HG03159 (cell line): ENCODE measurements at regions not wholly inside any gene's neighbourhood (a gene's known extent, or its start where the extent isn't known, plus 50 kb on each side); places are given as distances from the start of the nearest gene placed in this dataset.

Experiments used
- ATAC-seq: cut with Tn5 transposase; IDR thresholded peaks from one replicate; pipeline ENCODE4 v1.9.1; 2021; ENCODE audit warnings: mild to moderate bottlenecking, moderate library complexity; ENCODE audit not compliant: unreplicated experiment

- no peak for ATAC-seq
These were observed 736.9 kb downstream of the TLE1 start for GRCh38 chr9:80952363-80952922.

GRCh38 chr9:80951675-80952074, 737.7 kb downstream of the TLE1 start:
- no peak for ATAC-seq

GRCh38 chr9:80948876-80949275, 740.5 kb downstream of the TLE1 start:
- no peak for ATAC-seq

GRCh38 chr9:80948066-80948465, 741.3 kb downstream of the TLE1 start:
- no peak for ATAC-seq

- ATAC-seq, result no peak
These were observed 742.7 kb downstream of the TLE1 start for GRCh38 chr9:80946496-80947170.

- ATAC-seq, result no peak
These were observed 743.9 kb downstream of the TLE1 start for GRCh38 chr9:80945436-80945835.

GRCh38 chr9:80937645-80938044, 751.7 kb downstream of the TLE1 start:
- no peak for ATAC-seq

- no peak for ATAC-seq
These were observed 755.3 kb downstream of the TLE1 start for GRCh38 chr9:80934095-80934494.

GRCh38 chr9:80932947-80933780, 756.2 kb downstream of the TLE1 start:
- ATAC-seq, result no peak

- no peak for ATAC-seq
These were observed 757.2 kb downstream of the TLE1 start for GRCh38 chr9:80932181-80932580.

GRCh38 chr9:80931163-80931562, 758.2 kb downstream of the TLE1 start:
- no peak for ATAC-seq

GRCh38 chr9:80928697-80929096, 760.6 kb downstream of the TLE1 start:
- no peak for ATAC-seq

GRCh38 chr9:80926611-80927010, 762.7 kb downstream of the TLE1 start:
- ATAC-seq, result no peak

- ATAC-seq, result no peak
These were observed 766.8 kb downstream of the TLE1 start for GRCh38 chr9:80922544-80922943.

GRCh38 chr9:80906728-80907127, 782.6 kb downstream of the TLE1 start:
- no peak for ATAC-seq

- no peak for ATAC-seq
These were observed 790.1 kb downstream of the TLE1 start for GRCh38 chr9:80899208-80899607.

GRCh38 chr9:80893190-80893589, 796.2 kb downstream of the TLE1 start:
- no peak for ATAC-seq

GRCh38 chr9:80892703-80893102, 796.6 kb downstream of the TLE1 start:
- ATAC-seq, result no peak

- ATAC-seq, result no peak
These were observed 799.2 kb downstream of the TLE1 start for GRCh38 chr9:80890124-80890523.

GRCh38 chr9:80885894-80886293, 803.5 kb downstream of the TLE1 start:
- ATAC-seq, result no peak

- ATAC-seq, result no peak
These were observed 805.3 kb downstream of the TLE1 start for GRCh38 chr9:80883826-80884579.
